Osteoblast (primary cell): ENCODE measurements at regions not wholly inside any gene's neighbourhood (a gene's known extent, or its start where the extent isn't known, plus 50 kb on each side); places are given as distances from the start of the nearest gene placed in this dataset.
A peak's percentile ranks its signal among the peaks of the same experiment; 100 is the strongest.

ENCODE experiments used
- DNase-seq: peaks from one replicate; pipeline ENCODE4 v3.0.0; 2011; ENCODE audit warnings: low spot score, mixed read lengths; ENCODE audit not compliant: insufficient read length; ENCODE audit errors: missing footprints
- H2AFZ ChIP-seq: 2 replicates; pipeline ENCODE4 v1.6.0; 2011; ENCODE audit warnings: mild to moderate bottlenecking, low read length
- H3K27ac ChIP-seq: 2 replicates; pipeline ENCODE4 v1.5.1; 2011; ENCODE audit warnings: mild to moderate bottlenecking, low read depth, low read length, moderate library complexity
- H3K27me3 ChIP-seq: 2 replicates; pipeline ENCODE4 v1.6.0; 2012; ENCODE audit warnings: mild to moderate bottlenecking, control low read depth, inconsistent platforms, low read length, moderate library complexity; ENCODE audit not compliant: insufficient read depth
- H3K36me3 ChIP-seq: 2 replicates; pipeline ENCODE4 v1.5.1; 2011; ENCODE audit warnings: mild to moderate bottlenecking, low read length, control low read depth, moderate library complexity; ENCODE audit not compliant: insufficient read depth
- H3K4me1 ChIP-seq: 2 replicates; pipeline ENCODE4 v1.5.1; 2011; ENCODE audit warnings: mild to moderate bottlenecking, low read length, control low read depth, moderate library complexity; ENCODE audit not compliant: insufficient read depth
- H3K4me2 ChIP-seq: 2 replicates; pipeline ENCODE4 v1.6.0; 2011; ENCODE audit warnings: mild to moderate bottlenecking, low read length; ENCODE audit not compliant: insufficient read depth
- H3K4me3 ChIP-seq: fragments of 200-600 bp; sonication (generic); 3 replicates; pipeline ENCODE4 v1.5.1; 2012; ENCODE audit warnings: mild to moderate bottlenecking, low read length, inconsistent platforms; ENCODE audit not compliant: insufficient read depth
- H3K79me2 ChIP-seq: 2 replicates; pipeline ENCODE4 v1.6.0; 2012; ENCODE audit warnings: mild to moderate bottlenecking, low read length, control low read depth, inconsistent platforms; ENCODE audit not compliant: insufficient read depth
- H3K9me3 ChIP-seq: 2 replicates; pipeline ENCODE4 v1.5.1; 2011; ENCODE audit warnings: low read depth, low read length, control low read depth
- H4K20me1 ChIP-seq: 2 replicates; pipeline ENCODE4 v1.6.0; 2012; ENCODE audit warnings: mild to moderate bottlenecking, low read length, control low read depth; ENCODE audit not compliant: insufficient read depth
- CTCF ChIP-seq: IDR thresholded peaks from 2 replicates; pipeline ENCODE4 v1.5.1; 2011; ENCODE audit warnings: mild to moderate bottlenecking, low read depth, low read length, moderate library complexity; ENCODE audit errors: extremely low read depth

DNA sequence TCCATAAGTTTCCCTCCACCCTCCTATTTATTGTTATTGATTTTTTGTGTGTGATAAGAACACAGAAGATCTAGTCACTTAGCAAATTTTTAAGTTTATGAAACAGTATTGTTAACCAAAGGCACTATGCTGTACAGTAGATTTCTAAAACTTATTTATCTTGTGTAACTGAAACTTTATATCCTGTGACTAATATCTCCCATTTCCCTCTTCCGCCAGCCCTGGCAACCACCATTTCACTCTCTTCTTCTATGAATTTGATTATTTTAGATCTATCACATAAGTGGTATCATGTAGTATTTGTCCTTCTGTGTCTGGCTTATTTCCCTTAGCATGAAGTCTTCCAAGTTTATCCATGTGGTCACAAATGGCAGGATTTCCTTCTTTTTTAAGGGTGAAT is 144.3 kb upstream of the INHBA start:
- Histone ChIP-seq H3K4me2 (no peak overlapping the region), H3K9me3 (no peaks in the 10 kb centered on the region), H4K20me1 (no peaks in the 10 kb centered on the region), H2AFZ (peak overlapping the region; percentile 32), H3K27me3 (no peaks in the 10 kb centered on the region), H3K4me1 (no peaks in the 10 kb centered on the region), H3K79me2 (no peaks in the 10 kb centered on the region), H3K36me3 (no peaks in the 10 kb centered on the region), H3K27ac (no peak overlapping the region), H3K4me3 (no peak overlapping the region)
- TF ChIP-seq CTCF = no peak
- no peak for DNase-seq

- H3K27ac ChIP-seq = no peak overlapping the region
- no peak overlapping the region for H2AFZ ChIP-seq
- H3K4me1 ChIP-seq = no peaks in the 10 kb centered on the region
- no peaks in the 10 kb centered on the region for H3K9me3 ChIP-seq
- H3K4me2 ChIP-seq = no peak overlapping the region
- no peak for TF ChIP-seq CTCF
- H3K27me3 ChIP-seq = no peaks in the 10 kb centered on the region
- no peak for DNase-seq
- no peaks in the 10 kb centered on the region for H3K36me3 ChIP-seq
- H3K79me2 ChIP-seq = no peaks in the 10 kb centered on the region
- H3K4me3 ChIP-seq = no peak overlapping the region
- no peaks in the 10 kb centered on the region for H4K20me1 ChIP-seq
Observed at GRCh38 chr7:41842956-41843355, 140.1 kb upstream of the INHBA start.

DNA sequence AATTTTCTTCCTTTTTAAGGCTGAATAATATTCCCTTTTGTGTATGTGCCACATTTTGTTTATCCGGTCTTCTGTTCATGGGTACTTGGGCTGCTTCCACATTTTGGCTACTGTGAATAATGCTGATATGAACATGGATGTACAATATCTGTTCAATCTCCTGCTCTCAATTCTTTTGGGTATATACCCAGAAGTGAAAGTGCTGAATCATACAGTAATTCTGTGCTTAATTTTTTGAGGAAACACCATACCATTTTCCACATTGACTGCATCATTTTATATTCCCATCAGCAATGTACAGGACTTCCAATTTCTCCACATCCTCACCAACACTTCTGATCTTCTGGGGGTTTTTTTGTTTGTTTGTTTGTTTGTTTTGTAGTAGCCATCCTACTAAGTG is 135.0 kb upstream of the INHBA start:
- no peak overlapping the region for H3K4me2 ChIP-seq
- no peak for DNase-seq
- H4K20me1 ChIP-seq = no peaks in the 10 kb centered on the region
- H3K27ac ChIP-seq = no peak overlapping the region
- H3K36me3 ChIP-seq = no peaks in the 10 kb centered on the region
- no peak overlapping the region for H3K4me3 ChIP-seq
- TF ChIP-seq CTCF = no peak
- H3K4me1 ChIP-seq = peaks cover 21% of the 10 kb centered on the region
- no peaks in the 10 kb centered on the region for H3K9me3 ChIP-seq
- no peaks in the 10 kb centered on the region for H3K27me3 ChIP-seq
- H3K79me2 ChIP-seq = no peaks in the 10 kb centered on the region
- no peak overlapping the region for H2AFZ ChIP-seq

- Histone ChIP-seq H3K9me3 (no peaks in the 10 kb centered on the region), H3K27me3 (no peaks in the 10 kb centered on the region), H3K27ac (peak overlapping the region; percentile 76), H3K4me1 (peaks cover 23% of the 10 kb centered on the region), H3K36me3 (no peaks in the 10 kb centered on the region), H3K79me2 (no peaks in the 10 kb centered on the region), H2AFZ (peak overlapping the region; percentile 87), H4K20me1 (no peaks in the 10 kb centered on the region), H3K4me3 (no peak overlapping the region), H3K4me2 (peak overlapping the region; percentile 59)
- no peak for TF ChIP-seq CTCF
- no peak for DNase-seq
Observed at GRCh38 chr7:41835976-41836530, 133.2 kb upstream of the INHBA start.
